GM12878 (cell line): ENCODE measurements at regions not wholly inside any gene's neighbourhood (a gene's known extent, or its start where the extent isn't known, plus 50 kb on each side); places are given as distances from the start of the nearest gene placed in this dataset.

Experiments
- ATAC-seq: fragments of 200-7000 bp; cut with Tn5 transposase; 3 replicates; pipeline ENCODE4 v1.9.1; 2020; ENCODE audit warnings: mild to moderate bottlenecking, moderate library complexity
- BruUV-seq: library from RNA; stranded (reverse); fragments of 400-500 nt; replicated peaks from 2 replicates; lab custom pipeline; 2021; lab: Mats Ljungman, UMichigan
- CTCF ChIA-PET: fragments of 300-600 bp; sonication (Branson Sonifier 250); formaldehyde crosslinking; extraction: SDS; loops from one replicate; lab custom pipeline; 2021; ENCODE audit warnings: inconsistent platforms; lab: Yijun Ruan, JAX
- POLR2A ChIA-PET: fragments of 350-600 bp; formaldehyde crosslinking; extraction: SDS; loops from one replicate; lab custom pipeline; 2021; ENCODE audit warnings: inconsistent platforms; lab: Charles Lee
- RAD21 ChIA-PET: fragments of 300-600 bp; sonication (Branson Sonifier 250); formaldehyde crosslinking; loops from one replicate; lab custom pipeline; 2023; ENCODE audit warnings: antibody characterized with exemption; ENCODE audit not compliant: unreplicated experiment; lab: Charles Lee
- SMC1A ChIA-PET: fragments of 300-600 bp; sonication (Branson Sonifier 250); formaldehyde crosslinking; loops from one replicate; lab custom pipeline; 2023; ENCODE audit not compliant: unreplicated experiment, uncharacterized antibody; lab: Charles Lee
- DNase-seq: peaks from one replicate; pipeline ENCODE4 v3.0.0-alpha.2; 2011; ENCODE audit warnings: low read depth, low spot score
- FAIRE-seq: peaks from 3 replicates; lab custom pipeline; 2011; peaks lifted over from hg19 to GRCh38; lab: Jason Lieb, UNC
- H2AFZ ChIP-seq: 2 replicates; pipeline ENCODE4 v1.6.0; 2011; ENCODE audit warnings: low read depth, low read length, control low read depth; ENCODE audit not compliant: control insufficient read depth
- H3K27ac ChIP-seq: 2 replicates; pipeline ENCODE4 v1.5.1; 2011; ENCODE audit warnings: control low read depth; ENCODE audit not compliant: control insufficient read depth, insufficient read depth
- H3K27me3 ChIP-seq, 2 experiments: replicated peaks in 1 of 2; 2 replicates each; pipeline versions ENCODE4 v1.6.0 to v1.6.1; 2011; ENCODE audit warnings: low read length in 1 of 2; ENCODE audit not compliant: control insufficient read depth in 2 of 2, insufficient read depth in 2 of 2
- H3K36me3 ChIP-seq, 2 experiments: 2 replicates each; pipeline ENCODE4 v1.5.1; 2011; ENCODE audit warnings: low read length in 1 of 2; ENCODE audit not compliant: control insufficient read depth in 2 of 2, insufficient read depth in 2 of 2
- H3K4me1 ChIP-seq: 2 replicates; pipeline ENCODE4 v1.6.1; 2011; ENCODE audit warnings: mild to moderate bottlenecking, low read length, moderate library complexity, mixed read lengths; ENCODE audit not compliant: control insufficient read depth, insufficient read depth
- H3K4me2 ChIP-seq: 2 replicates; pipeline ENCODE4 v1.6.0; 2011; ENCODE audit warnings: control low read depth; ENCODE audit not compliant: control insufficient read depth, insufficient read depth
- H3K4me3 ChIP-seq: fragments of 200-600 bp; sonication (generic); 2 replicates; pipeline ENCODE4 v1.5.1; 2016
- H3K79me2 ChIP-seq: 2 replicates; pipeline ENCODE4 v1.6.0; 2011; ENCODE audit warnings: low read length; ENCODE audit not compliant: control insufficient read depth, insufficient read depth
- H3K9ac ChIP-seq: 2 replicates; pipeline ENCODE4 v1.8.0; 2011; ENCODE audit warnings: low read length, control low read depth, mixed read lengths; ENCODE audit not compliant: control insufficient read depth, insufficient read depth
- H3K9me3 ChIP-seq: replicated peaks from 3 replicates; pipeline ENCODE4 v1.5.1; 2011; ENCODE audit warnings: mild to moderate bottlenecking, low read length; ENCODE audit not compliant: control insufficient read depth, insufficient read depth
- H4K20me1 ChIP-seq: 2 replicates; pipeline ENCODE4 v1.6.0; 2011; ENCODE audit not compliant: control insufficient read depth, insufficient read depth
- CTCF ChIP-seq, 3 experiments: IDR thresholded peaks in 2 of 3; conservative IDR thresholded peaks in 1 of 3; 2 replicates each; pipeline ENCODE4 v1.5.1; 2011; ENCODE audit warnings: low read depth in 3 of 3, low read length in 3 of 3, mild to moderate bottlenecking in 3 of 3, control low read depth in 2 of 3, moderate library complexity in 2 of 3, inconsistent platforms in 1 of 3, mixed read lengths in 1 of 3; ENCODE audit not compliant: control insufficient read depth in 2 of 3, insufficient read depth in 1 of 3; ENCODE audit errors: extremely low read depth in 1 of 3
- DPF2 ChIP-seq: fragments of 450-650 bp; IDR thresholded peaks from 2 replicates; pipeline ENCODE4 v1.6.1; 2017; ENCODE audit warnings: mild to moderate bottlenecking
- JUND ChIP-seq: IDR thresholded peaks from 2 replicates; pipeline ENCODE4 v1.6.1; 2012; ENCODE audit warnings: low read depth, mild to moderate bottlenecking, low read length, improper control_type of control experiment, moderate library complexity
- LARP7 ChIP-seq: fragments of 450-650 bp; IDR thresholded peaks from 2 replicates; pipeline ENCODE4 v1.6.1; 2017; ENCODE audit warnings: mild to moderate bottlenecking
- SMAD5 ChIP-seq: IDR thresholded peaks from 2 replicates; pipeline ENCODE4 v1.6.1; 2016; ENCODE audit warnings: antibody characterized with exemption, low read depth
- SREBF1 ChIP-seq: IDR thresholded peaks from 2 replicates; pipeline ENCODE4 v1.6.1; 2012; ENCODE audit warnings: mild to moderate bottlenecking, low read length
- WGBS: methylation state at CpG from one replicate; pipeline ENCODE4 v1.1.6; 2016; ENCODE audit warnings: low lambda C conversion rate; ENCODE audit not compliant: insufficient replicate concordance, insufficient coverage; ENCODE audit errors: missing lambda C conversion rate; 5-methylcytosine and 5-hydroxymethylcytosine counted together
- in situ Hi-C: fragments of 300-500 bp; cut with MboI; formaldehyde crosslinking; loops from 9 replicates; pipeline ENCODE4 v1.14.3; 2018; ENCODE audit warnings: mixed read lengths
- intact Hi-C: fragments of 100-400 bp; cut with micrococcal nuclease; formaldehyde crosslinking; loops from one replicate; pipeline ENCODE4 v1.14.2; 2022; ENCODE audit not compliant: unreplicated experiment

- no peak for DNase-seq
- TF ChIP-seq JUND, result no peak
- no peak for TF ChIP-seq DPF2
- ChIA-PET RAD21 (no interaction called here), CTCF (no interaction called here), SMC1A (interaction anchor here (1.1 kb wide), 1 partner anchor 15 kb away, joined by 3 read pairs; no protein-coding TSS in a partner anchor), POLR2A (no interaction called here)
- FAIRE-seq, result no peak
- intact Hi-C loops, result no loop called here
- Histone ChIP-seq H3K9ac (no peak overlapping the region), H3K4me2 (no peak overlapping the region), H3K27ac (no peak overlapping the region), H3K4me1 (no peaks in the 10 kb centered on the region), H3K4me3 (no peak overlapping the region), H3K9me3 (no peaks in the 10 kb centered on the region), H3K79me2 (no peaks in the 10 kb centered on the region), H3K36me3 (no peaks in the 10 kb centered on the region), H3K27me3 (no peaks in the 10 kb centered on the region), H4K20me1 (no peaks in the 10 kb centered on the region), H2AFZ (no peak overlapping the region)
- 29% methylated on average over 2 of the region's 2 CpGs for WGBS
- in situ Hi-C loops, result no loop called here
- ATAC-seq, result no peak
- BruUV-seq, result no TSS peak
Observed at GRCh38 chr5:105812304-105812703, 1858.4 kb downstream of the EFNA5 start.

GRCh38 chr5:105807951-105808350 is 1862.8 kb downstream of the EFNA5 start:
- no peaks in the 10 kb centered on the region for H3K9me3 ChIP-seq
- H3K79me2 ChIP-seq, result no peaks in the 10 kb centered on the region
- in situ Hi-C loops, result no loop called here
- ATAC-seq (no peak), FAIRE-seq (no peak), DNase-seq (no peak)
- H4K20me1 ChIP-seq, result no peaks in the 10 kb centered on the region
- ChIA-PET POLR2A (no interaction called here), SMC1A (no interaction called here), RAD21 (no interaction called here), CTCF (interaction anchor here (0.7 to 1.2 kb wide), 3 partner anchors 13 to 898 kb away, joined by 3 read pairs; no protein-coding TSS in a partner anchor)
- intact Hi-C loops, result no loop called here
- H3K4me1 ChIP-seq, result no peaks in the 10 kb centered on the region
- WGBS, result 44% methylated on average over 3 of the region's 3 CpGs
- H3K4me3 ChIP-seq, result no peak overlapping the region
- no peak overlapping the region for H3K4me2 ChIP-seq
- TF ChIP-seq SREBF1, result no peak
- no peak for TF ChIP-seq SMAD5
- no peak for TF ChIP-seq LARP7
- no peak for TF ChIP-seq CTCF (IDR thresholded peaks at IDR 0.05 in 2 of 3, conservative IDR thresholded peaks at IDR 0.05 in 1 of 3; ENCODE audit: control insufficient read depth in 2 of 3, extremely low read depth in 1 of 3, insufficient read depth in 1 of 3, low read depth in 3 of 3, low read length in 3 of 3)
- no peak overlapping the region for H2AFZ ChIP-seq
- H3K27me3 ChIP-seq, result no peaks in the 10 kb centered on the region
- H3K9ac ChIP-seq, result no peak overlapping the region
- BruUV-seq, result no TSS peak
- H3K36me3 ChIP-seq, result no peaks in the 10 kb centered on the region
- no peak overlapping the region for H3K27ac ChIP-seq
